ENCODE measurements at regions not wholly inside any gene's neighbourhood (a gene's known extent, or its start where the extent isn't known, plus 50 kb on each side); places are given as distances from the start of the nearest gene placed in this dataset.

DNA sequence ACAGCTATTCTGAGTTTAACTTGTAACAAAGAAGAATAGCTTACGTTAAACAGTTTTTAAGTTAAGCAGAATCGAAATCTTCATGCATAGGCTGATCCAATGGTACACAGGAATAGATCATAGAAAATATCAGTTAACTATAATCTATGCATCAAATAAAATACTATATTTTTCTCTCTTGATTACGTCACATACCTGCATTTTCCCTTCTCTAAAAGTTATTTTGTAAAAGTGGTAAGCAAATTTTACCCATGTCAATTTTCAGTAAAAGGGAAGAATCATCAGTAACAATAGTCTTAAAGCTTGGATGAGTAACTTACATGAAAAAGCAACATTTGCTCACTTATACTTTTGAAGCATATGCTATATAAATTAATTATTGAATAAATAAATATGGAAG is 692.4 kb downstream of the FAT4 start:
- Histone ChIP-seq H3K27ac (no peak overlapping the region), H3K4me3 (ENCODE audit: low read depth, low read length) (no peak overlapping the region), H3K27me3 (replicated peaks) (no peaks in the 10 kb centered on the region), H3K36me3 (replicated peaks) (no peaks in the 10 kb centered on the region)
- no peak for DNase-seq
- in situ Hi-C loops (cut with HindIII; ENCODE audit: low pct_ligation_motif_present, low sequenced_read_pairs) = no loop called here
- TF ChIP-seq CTCF (IDR thresholded peaks at IDR 0.05; ENCODE audit: low read depth, low read length, missing control alignments) = no peak

DNA sequence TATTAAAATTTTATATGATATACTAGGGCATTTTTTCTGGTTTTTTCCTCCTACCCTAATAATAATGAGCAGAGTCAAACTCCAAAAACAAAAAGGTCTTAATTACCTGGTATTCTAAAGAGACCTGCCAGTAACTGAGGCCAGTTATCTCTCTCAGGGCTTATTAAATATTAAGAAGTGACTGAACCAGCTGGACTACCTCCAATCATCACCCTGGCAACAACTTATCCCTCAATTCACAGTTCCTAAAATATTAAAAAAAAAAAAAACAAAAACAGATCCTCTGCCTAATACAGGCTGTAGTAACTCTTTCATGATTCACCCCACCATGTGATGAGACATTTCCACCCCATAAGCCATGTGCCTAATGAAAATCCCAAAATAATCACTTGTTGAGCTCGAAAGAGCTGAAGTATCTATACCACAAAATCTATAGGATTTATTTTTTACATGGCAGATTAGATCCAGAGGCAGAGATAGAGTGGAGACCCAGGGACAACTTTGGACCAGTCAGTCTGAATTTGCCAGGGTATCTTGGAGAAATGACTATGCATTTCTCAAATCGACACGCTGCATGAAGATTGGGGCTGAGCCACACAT is 698.0 kb downstream of the FAT4 start:
- no peak for DNase-seq
- no peak for TF ChIP-seq CTCF (IDR thresholded peaks at IDR 0.05; ENCODE audit: low read depth, low read length, missing control alignments)
- no peak overlapping the region for H3K4me3 ChIP-seq (ENCODE audit: low read depth, low read length)
- in situ Hi-C loops (cut with HindIII; ENCODE audit: low pct_ligation_motif_present, low sequenced_read_pairs) = no loop called here
- H3K36me3 ChIP-seq (replicated peaks) = no peaks in the 10 kb centered on the region
- H3K27me3 ChIP-seq (replicated peaks) = no peaks in the 10 kb centered on the region
- no peak overlapping the region for H3K27ac ChIP-seq

DNA sequence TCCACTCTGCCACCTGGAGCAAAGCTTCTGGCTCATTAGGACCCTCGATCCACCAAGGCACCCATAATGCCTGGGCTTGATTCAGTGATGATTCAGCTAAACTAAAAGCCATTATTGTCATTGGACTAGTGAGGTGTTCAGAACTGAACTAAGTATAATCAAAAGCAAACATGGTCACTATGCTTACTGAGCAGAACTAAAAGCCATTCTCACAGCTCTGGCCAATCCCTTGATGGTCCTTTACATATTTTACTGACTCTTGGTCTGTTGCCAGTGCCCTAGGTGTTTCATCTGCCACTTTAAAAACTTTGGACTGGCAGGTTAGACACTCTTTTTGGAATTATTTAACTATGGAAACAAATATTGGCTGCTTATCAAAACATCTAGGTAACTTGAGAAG is 703.5 kb downstream of the FAT4 start:
- no peak overlapping the region for H3K27ac ChIP-seq
- no peaks in the 10 kb centered on the region for H3K36me3 ChIP-seq (replicated peaks)
- TF ChIP-seq CTCF (IDR thresholded peaks at IDR 0.05; ENCODE audit: low read depth, low read length, missing control alignments) = no peak
- DNase-seq = no peak
- H3K4me3 ChIP-seq (ENCODE audit: low read depth, low read length) = no peak overlapping the region
- in situ Hi-C loops (cut with HindIII; ENCODE audit: low pct_ligation_motif_present, low sequenced_read_pairs) = no loop called here
- no peaks in the 10 kb centered on the region for H3K27me3 ChIP-seq (replicated peaks)

DNA sequence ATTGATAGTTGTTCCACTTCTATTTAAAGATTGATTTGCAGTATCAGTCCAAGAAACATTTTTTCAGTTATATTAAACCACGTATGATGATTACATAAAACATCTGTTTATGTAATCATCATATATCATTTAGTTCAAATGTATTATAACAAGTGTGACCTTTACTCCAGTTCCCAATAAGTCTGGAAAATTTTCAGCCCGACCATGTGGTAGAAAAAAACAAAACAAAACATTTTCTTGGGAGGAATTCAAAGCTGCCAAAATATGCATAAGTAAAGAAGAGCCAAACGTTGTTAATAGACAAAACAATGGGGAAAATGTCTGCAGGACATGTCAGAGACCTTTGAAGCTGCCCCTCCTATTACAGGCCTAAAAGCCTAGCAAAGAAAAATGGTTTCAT is 709.1 kb downstream of the FAT4 start:
- in situ Hi-C loops (cut with HindIII; ENCODE audit: low pct_ligation_motif_present, low sequenced_read_pairs) = no loop called here
- Histone ChIP-seq H3K36me3 (replicated peaks) (no peaks in the 10 kb centered on the region), H3K27me3 (replicated peaks) (no peaks in the 10 kb centered on the region), H3K4me3 (ENCODE audit: low read depth, low read length) (no peak overlapping the region), H3K27ac (no peak overlapping the region)
- no peak for DNase-seq
- no peak for TF ChIP-seq CTCF (IDR thresholded peaks at IDR 0.05; ENCODE audit: low read depth, low read length, missing control alignments)

DNA sequence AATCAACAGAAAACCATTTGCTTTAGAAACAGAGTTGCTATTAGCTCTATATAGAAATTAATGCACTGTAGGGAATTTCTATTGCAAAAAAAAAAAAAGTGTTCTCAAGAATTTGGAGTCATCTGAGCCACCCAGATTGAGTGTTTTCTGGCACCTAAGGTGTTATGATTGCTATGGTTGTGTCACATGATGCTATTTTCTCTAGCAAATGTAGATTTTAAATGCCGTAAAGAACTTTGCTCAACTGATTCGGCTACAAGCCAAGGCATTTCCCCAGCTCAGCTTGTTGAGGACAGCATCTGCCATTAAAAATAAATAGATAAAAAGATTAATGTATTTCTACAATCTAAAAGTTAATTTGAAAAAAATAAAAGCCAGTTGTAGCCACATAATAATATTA is 712.8 kb downstream of the FAT4 start:
- Histone ChIP-seq H3K36me3 (replicated peaks) (no peaks in the 10 kb centered on the region), H3K27me3 (replicated peaks) (no peaks in the 10 kb centered on the region), H3K27ac (no peak overlapping the region), H3K4me3 (ENCODE audit: low read depth, low read length) (no peak overlapping the region)
- DNase-seq = no peak
- TF ChIP-seq CTCF (IDR thresholded peaks at IDR 0.05; ENCODE audit: low read depth, low read length, missing control alignments) = no peak
- in situ Hi-C loops (cut with HindIII; ENCODE audit: low pct_ligation_motif_present, low sequenced_read_pairs) = no loop called here

DNA sequence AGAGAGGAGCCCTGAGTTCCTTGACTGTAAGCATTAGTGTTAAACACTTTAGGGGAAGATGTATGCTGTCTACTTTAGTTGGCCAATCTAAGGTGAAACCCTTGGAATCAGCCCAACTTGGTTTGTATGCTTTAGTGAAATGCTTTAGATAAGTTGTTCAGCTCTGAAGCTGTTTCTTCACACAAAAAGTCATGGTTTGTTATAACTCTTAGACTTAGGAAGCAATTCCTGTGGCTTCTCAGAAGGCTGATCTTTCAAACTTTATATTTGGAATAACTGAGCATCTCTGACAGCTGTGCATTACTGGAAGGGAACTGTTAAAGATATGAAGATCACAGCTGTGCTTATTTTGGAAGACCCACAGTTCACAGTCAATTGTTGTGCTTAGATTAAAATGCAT is 714.1 kb downstream of the FAT4 start:
- Histone ChIP-seq H3K4me3 (ENCODE audit: low read depth, low read length) (no peak overlapping the region), H3K27ac (no peak overlapping the region), H3K36me3 (replicated peaks) (no peaks in the 10 kb centered on the region), H3K27me3 (replicated peaks) (no peaks in the 10 kb centered on the region)
- in situ Hi-C loops (cut with HindIII; ENCODE audit: low pct_ligation_motif_present, low sequenced_read_pairs) = no loop called here
- DNase-seq = peak; percentile 20
- no peak for TF ChIP-seq CTCF (IDR thresholded peaks at IDR 0.05; ENCODE audit: low read depth, low read length, missing control alignments)
